DOHH2 (cell line): ENCODE measurements at regions not wholly inside any gene's neighbourhood (a gene's known extent, or its start where the extent isn't known, plus 50 kb on each side); places are given as distances from the start of the nearest gene placed in this dataset.

ENCODE experiments used
- CTCF ChIP-seq: fragments of 200-600 bp; sonication (generic); IDR thresholded peaks from one replicate; pipeline ENCODE4 v1.5.1; 2014; ENCODE audit warnings: antibody characterized with exemption, mild to moderate bottlenecking, low read depth, low read length; ENCODE audit not compliant: poor library complexity, severe bottlenecking
- EZH2phosphoT487 ChIP-seq: fragments of 200-600 bp; sonication (generic); IDR thresholded peaks from 2 replicates; pipeline ENCODE4 v1.6.1; 2017; ENCODE audit warnings: borderline replicate concordance, mild to moderate bottlenecking, antibody characterized with exemption, low read length, moderate library complexity, mixed read lengths

- no peak for TF ChIP-seq CTCF
- TF ChIP-seq EZH2phosphoT487 = no peak
Observed at GRCh38 chr7:21089653-21090052, 303.0 kb upstream of the SP8 start.
